ENCODE measurements at regions not wholly inside any gene's neighbourhood (a gene's known extent, or its start where the extent isn't known, plus 50 kb on each side); places are given as distances from the start of the nearest gene placed in this dataset.

GRCh38 chr13:58024103-58024502 is 392.6 kb downstream of the PCDH17 start:
- TF ChIP-seq CTCF (IDR thresholded peaks at IDR 0.05), result no peak
- no peak for TF ChIP-seq POLR2A (IDR thresholded peaks at IDR 0.05)

All from gastroesophageal sphincter (tissue), 3 donors.